H9 (cell line): ENCODE measurements at regions not wholly inside any gene's neighbourhood (a gene's known extent, or its start where the extent isn't known, plus 50 kb on each side); places are given as distances from the start of the nearest gene placed in this dataset.

ENCODE experiments used
- DNase-seq: peaks from one replicate; pipeline ENCODE4 v3.0.0-alpha.2; 2017
- H2AFZ ChIP-seq: one replicate; pipeline ENCODE4 v1.6.1; 2013; ENCODE audit warnings: mild to moderate bottlenecking, low read length, control low read depth, moderate library complexity
- H2AK5ac ChIP-seq: 2 replicates; pipeline ENCODE4 v1.6.1; 2013; ENCODE audit warnings: low read length, control low read depth, mixed read lengths; ENCODE audit not compliant: insufficient read length
- H2BK120ac ChIP-seq: one replicate; pipeline ENCODE4 v1.6.1; 2013; ENCODE audit warnings: low read depth, mild to moderate bottlenecking, low read length, control low read depth, inconsistent platforms; ENCODE audit not compliant: poor library complexity, severe bottlenecking
- H2BK12ac ChIP-seq: 2 replicates; pipeline ENCODE4 v1.6.1; 2013; ENCODE audit warnings: low read length, control low read depth, mixed read lengths, low read depth; ENCODE audit not compliant: insufficient read length
- H2BK15ac ChIP-seq: 2 replicates; pipeline ENCODE4 v1.6.1; 2013; ENCODE audit warnings: low read depth, low read length, control low read depth
- H2BK20ac ChIP-seq: one replicate; pipeline ENCODE4 v1.6.1; 2013; ENCODE audit warnings: low read depth, mild to moderate bottlenecking, low read length, control low read depth, inconsistent platforms; ENCODE audit not compliant: poor library complexity, severe bottlenecking
- H2BK5ac ChIP-seq: 2 replicates; pipeline ENCODE4 v1.6.1; 2013; ENCODE audit warnings: low read length, control low read depth, mixed read lengths; ENCODE audit not compliant: insufficient read length
- H3K14ac ChIP-seq: 2 replicates; pipeline ENCODE4 v1.6.1; 2013; ENCODE audit warnings: low read length, control low read depth; ENCODE audit not compliant: insufficient read depth
- H3K18ac ChIP-seq: 2 replicates; pipeline ENCODE4 v1.6.1; 2013; ENCODE audit warnings: low read depth, mild to moderate bottlenecking, mixed read lengths, low read length, control low read depth; ENCODE audit not compliant: insufficient read length
- H3K23ac ChIP-seq: 2 replicates; pipeline ENCODE4 v1.6.1; 2013; ENCODE audit warnings: low read length, control low read depth, mixed read lengths, low read depth; ENCODE audit not compliant: insufficient read length
- H3K23me2 ChIP-seq: 2 replicates; pipeline ENCODE4 v1.6.1; 2013; ENCODE audit warnings: low read depth, mild to moderate bottlenecking, mixed read lengths, low read length, control low read depth; ENCODE audit not compliant: insufficient read length, poor library complexity, severe bottlenecking
- H3K27ac ChIP-seq: 2 replicates; pipeline ENCODE4 v1.5.1; 2013; ENCODE audit warnings: low read length, control low read depth, mixed read lengths, low read depth; ENCODE audit not compliant: insufficient read length
- H3K27me3 ChIP-seq: 2 replicates; pipeline ENCODE4 v1.6.1; 2013; ENCODE audit warnings: low read length, control low read depth, inconsistent platforms; ENCODE audit not compliant: insufficient read depth
- H3K4ac ChIP-seq: 2 replicates; pipeline ENCODE4 v1.6.1; 2013; ENCODE audit warnings: low read depth, mild to moderate bottlenecking, control low read depth, inconsistent platforms, low read length, moderate library complexity
- H3K4me1 ChIP-seq: 2 replicates; pipeline ENCODE4 v1.6.1; 2013; ENCODE audit warnings: low read length, control low read depth, inconsistent platforms; ENCODE audit not compliant: insufficient read depth
- H3K4me2 ChIP-seq: 2 replicates; pipeline ENCODE4 v1.6.1; 2013; ENCODE audit warnings: low read length, control low read depth, mixed read lengths; ENCODE audit not compliant: insufficient read length, insufficient read depth
- H3K56ac ChIP-seq: 2 replicates; pipeline ENCODE4 v1.6.1; 2013; ENCODE audit warnings: low read depth, mild to moderate bottlenecking, mixed read lengths, low read length, control low read depth; ENCODE audit not compliant: insufficient read length
- H3K79me1 ChIP-seq: 2 replicates; pipeline ENCODE4 v1.6.1; 2013; ENCODE audit warnings: low read depth, mild to moderate bottlenecking, moderate library complexity, low read length, control low read depth, inconsistent platforms; ENCODE audit not compliant: insufficient read depth, poor library complexity, severe bottlenecking
- H3K79me2 ChIP-seq: 2 replicates; pipeline ENCODE4 v1.6.1; 2013; ENCODE audit warnings: low read length, control low read depth, inconsistent platforms; ENCODE audit not compliant: insufficient read depth
- H3K9ac ChIP-seq: 2 replicates; pipeline ENCODE4 v1.6.1; 2013; ENCODE audit warnings: low read length, control low read depth, mixed read lengths; ENCODE audit not compliant: insufficient read length; ENCODE audit errors: extremely low read depth
- H3K9me3 ChIP-seq: one replicate; pipeline ENCODE4 v1.6.1; 2013; ENCODE audit warnings: low read depth, low read length, inconsistent platforms; ENCODE audit not compliant: control insufficient read depth
- H3T11ph ChIP-seq: one replicate; pipeline ENCODE4 v1.6.1; 2013; ENCODE audit warnings: mild to moderate bottlenecking, low read length, control low read depth, inconsistent platforms
- H4K20me1 ChIP-seq: one replicate; pipeline ENCODE4 v1.6.1; 2013; ENCODE audit not compliant: control insufficient read depth, insufficient read length, insufficient read depth
- H4K5ac ChIP-seq: 2 replicates; pipeline ENCODE4 v1.6.1; 2013; ENCODE audit warnings: low read depth, mild to moderate bottlenecking, mixed read lengths, low read length, control low read depth; ENCODE audit not compliant: insufficient read length
- H4K8ac ChIP-seq: replicated peaks from 2 replicates; pipeline ENCODE4 v1.6.1; 2013; ENCODE audit warnings: low read length, control low read depth, mixed read lengths, low read depth; ENCODE audit not compliant: insufficient read length
- H4K91ac ChIP-seq: 2 replicates; pipeline ENCODE4 v1.6.1; 2013; ENCODE audit warnings: low read depth, mild to moderate bottlenecking, moderate library complexity, mixed read lengths, low read length, control low read depth; ENCODE audit not compliant: insufficient read length
- H3K27ac Mint-ChIP-seq, 3 experiments: 2 replicates in 2 of 3; 3 replicates in 1 of 3; pipeline ENCODE4 v1.8.0; 2020 to 2021; ENCODE audit warnings: mixed read lengths in 3 of 3, mild to moderate bottlenecking in 1 of 3, moderate library complexity in 1 of 3
- H3K27me3 Mint-ChIP-seq: 2 replicates; pipeline ENCODE4 v1.8.0; 2021; ENCODE audit warnings: low read depth, mild to moderate bottlenecking, moderate library complexity, mixed read lengths
- H3K36me3 Mint-ChIP-seq, 3 experiments: 2 replicates in 2 of 3; 3 replicates in 1 of 3; pipeline ENCODE4 v1.8.0; 2020 to 2021; ENCODE audit warnings: low read depth in 3 of 3, mixed read lengths in 3 of 3; ENCODE audit not compliant: insufficient read depth in 1 of 3
- H3K4me1 Mint-ChIP-seq, 2 experiments: 2 replicates each; pipeline ENCODE4 v1.8.0; 2020; ENCODE audit warnings: mixed read lengths in 2 of 2
- H3K4me3 Mint-ChIP-seq, 2 experiments: 2 replicates in 1 of 2; 3 replicates in 1 of 2; pipeline ENCODE4 v1.8.0; 2020 to 2021; ENCODE audit warnings: mild to moderate bottlenecking in 2 of 2, mixed read lengths in 2 of 2, moderate library complexity in 1 of 2
- H3K9me3 Mint-ChIP-seq, 2 experiments: 2 replicates in 1 of 2; 3 replicates in 1 of 2; pipeline ENCODE4 v1.8.0; 2020; ENCODE audit warnings: mild to moderate bottlenecking in 2 of 2, mixed read lengths in 2 of 2, moderate library complexity in 1 of 2
- WGBS: extraction: QIAGEN DNeasy Blood & Tissue Kit; methylation state at CpG from one replicate; pipeline ENCODE4 v1.1.7; 2013; ENCODE audit warnings: missing lambda C conversion rate, low lambda C conversion rate, mixed read lengths; ENCODE audit not compliant: insufficient read length; ENCODE audit errors: extremely low coverage; 5-methylcytosine and 5-hydroxymethylcytosine counted together
- TF ChIP-seq, protein P1 (sequence below): fragments of 200-600 bp; sonication (generic); conservative IDR thresholded peaks from 3 replicates; pipeline ENCODE4 v1.8.0; 2021; ENCODE audit warnings: antibody characterized with exemption, mild to moderate bottlenecking

DNA sequence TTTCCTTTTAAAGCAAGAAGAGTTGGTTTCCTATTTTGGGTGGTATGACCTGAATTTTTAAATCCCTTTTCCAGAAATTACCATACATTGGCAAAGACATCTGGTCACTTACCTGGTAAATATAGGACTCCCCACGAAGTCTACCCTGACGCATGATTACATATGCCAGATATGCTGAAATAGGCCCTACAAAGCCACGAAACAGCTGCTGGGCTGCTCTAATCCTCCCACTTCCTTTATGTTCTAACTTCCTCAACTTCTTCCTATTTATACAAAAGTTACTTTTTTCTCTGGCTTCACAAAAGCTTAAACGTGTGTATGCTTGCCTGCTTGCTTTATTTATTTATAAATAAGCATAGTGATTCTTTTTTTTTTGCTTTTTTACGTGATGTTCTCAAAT, 186.0 kb upstream of the EPHA4 start:
- H2AFZ ChIP-seq: no peak overlapping the region
- Mint-ChIP-seq H3K27me3 (no peaks in the 10 kb centered on the region), H3K4me3 (no peak overlapping the region), H3K4me1 (no peaks in the 10 kb centered on the region), H3K27ac (no peak overlapping the region; a peak in 1 of 7 replicates), H3K36me3 (no peaks in the 10 kb centered on the region; a peak in 1 of 7 replicates), H3K9me3 (peaks cover 0 to 3% of the 10 kb centered on the region in 2 experiments; a peak in 1 of 5 replicates)
- H3K14ac ChIP-seq: no peak overlapping the region
- H3K18ac ChIP-seq: no peak overlapping the region
- H3K79me2 ChIP-seq: no peaks in the 10 kb centered on the region
- no peaks in the 10 kb centered on the region for H3K27me3 ChIP-seq
- H3K9me3 ChIP-seq: no peaks in the 10 kb centered on the region
- H3K4me2 ChIP-seq: no peak overlapping the region
- no peak overlapping the region for H3T11ph ChIP-seq
- H4K8ac ChIP-seq: no peak overlapping the region
- WGBS: no CpG with 5 or more reads among the region's 5 CpGs
- DNase-seq: no peak
- no peaks in the 10 kb centered on the region for H4K20me1 ChIP-seq
- H2BK20ac ChIP-seq: no peak overlapping the region
- no peaks in the 10 kb centered on the region for H3K23me2 ChIP-seq
- no peak overlapping the region for H2BK12ac ChIP-seq
- H3K9ac ChIP-seq: no peak overlapping the region
- H2AK5ac ChIP-seq: no peak overlapping the region
- H3K4ac ChIP-seq: no peak overlapping the region
- no peak overlapping the region for H2BK5ac ChIP-seq
- H4K91ac ChIP-seq: no peak overlapping the region
- no peak overlapping the region for H3K56ac ChIP-seq
- H3K79me1 ChIP-seq: no peaks in the 10 kb centered on the region
- H3K4me1 ChIP-seq: no peaks in the 10 kb centered on the region
- H2BK15ac ChIP-seq: no peak overlapping the region
- no peak overlapping the region for H2BK120ac ChIP-seq
- no peak overlapping the region for H4K5ac ChIP-seq
- no peak overlapping the region for H3K23ac ChIP-seq
- no peak overlapping the region for H3K27ac ChIP-seq
- TF ChIP-seq, protein P1, sequence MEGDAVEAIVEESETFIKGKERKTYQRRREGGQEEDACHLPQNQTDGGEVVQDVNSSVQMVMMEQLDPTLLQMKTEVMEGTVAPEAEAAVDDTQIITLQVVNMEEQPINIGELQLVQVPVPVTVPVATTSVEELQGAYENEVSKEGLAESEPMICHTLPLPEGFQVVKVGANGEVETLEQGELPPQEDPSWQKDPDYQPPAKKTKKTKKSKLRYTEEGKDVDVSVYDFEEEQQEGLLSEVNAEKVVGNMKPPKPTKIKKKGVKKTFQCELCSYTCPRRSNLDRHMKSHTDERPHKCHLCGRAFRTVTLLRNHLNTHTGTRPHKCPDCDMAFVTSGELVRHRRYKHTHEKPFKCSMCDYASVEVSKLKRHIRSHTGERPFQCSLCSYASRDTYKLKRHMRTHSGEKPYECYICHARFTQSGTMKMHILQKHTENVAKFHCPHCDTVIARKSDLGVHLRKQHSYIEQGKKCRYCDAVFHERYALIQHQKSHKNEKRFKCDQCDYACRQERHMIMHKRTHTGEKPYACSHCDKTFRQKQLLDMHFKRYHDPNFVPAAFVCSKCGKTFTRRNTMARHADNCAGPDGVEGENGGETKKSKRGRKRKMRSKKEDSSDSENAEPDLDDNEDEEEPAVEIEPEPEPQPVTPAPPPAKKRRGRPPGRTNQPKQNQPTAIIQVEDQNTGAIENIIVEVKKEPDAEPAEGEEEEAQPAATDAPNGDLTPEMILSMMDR: no peak
